ENCODE measurements at regions not wholly inside any gene's neighbourhood (a gene's known extent, or its start where the extent isn't known, plus 50 kb on each side); places are given as distances from the start of the nearest gene placed in this dataset.

- TF ChIP-seq CTCF (IDR thresholded peaks at IDR 0.05; ENCODE audit: control insufficient read depth, extremely low read depth, insufficient read depth) = no peak
- DNase-seq (ENCODE audit: low read depth) = no peak
- peak overlapping the region; percentile 6; the same call in 1 of the 2 replicates for H3K4me3 ChIP-seq (ENCODE audit: low read depth, low read length)
These were observed 217.0 kb downstream of the C1D start for GRCh38 chr2:67845621-67846369.

GRCh38 chr2:67846370-67847070 lies 216.3 kb downstream of the C1D start:
- peak; percentile 46 for TF ChIP-seq CTCF (IDR thresholded peaks at IDR 0.05; ENCODE audit: control insufficient read depth, extremely low read depth, insufficient read depth)
- H3K4me3 ChIP-seq (ENCODE audit: low read depth, low read length) = peak overlapping the region; percentile 6; the same call in 1 of the 2 replicates

GRCh38 chr2:67848551-67849285 lies 214.1 kb downstream of the C1D start:
- H3K4me3 ChIP-seq (ENCODE audit: low read depth, low read length) = no peak overlapping the region
- TF ChIP-seq CTCF (IDR thresholded peaks at IDR 0.05; ENCODE audit: control insufficient read depth, extremely low read depth, insufficient read depth) = no peak
- no peak for DNase-seq (ENCODE audit: low read depth)

More at GRCh38 chr2:67846370-67847070, 216.3 kb downstream of the C1D start:
- DNase-seq (ENCODE audit: low read depth) = peak; percentile 81

GRCh38 chr2:67851016-67851415 lies 211.8 kb downstream of the C1D start:
- TF ChIP-seq CTCF (IDR thresholded peaks at IDR 0.05; ENCODE audit: control insufficient read depth, extremely low read depth, insufficient read depth) = no peak
- no peak for DNase-seq (ENCODE audit: low read depth)
- no peak overlapping the region for H3K4me3 ChIP-seq (ENCODE audit: low read depth, low read length)

- H3K4me3 ChIP-seq (ENCODE audit: low read depth, low read length) = no peak overlapping the region
- no peak for TF ChIP-seq CTCF (IDR thresholded peaks at IDR 0.05; ENCODE audit: control insufficient read depth, extremely low read depth, insufficient read depth)
- no peak for DNase-seq (ENCODE audit: low read depth)
These were observed 210.6 kb downstream of the C1D start for GRCh38 chr2:67851956-67852824.

- DNase-seq (ENCODE audit: low read depth) = no peak
- no peak for TF ChIP-seq CTCF (IDR thresholded peaks at IDR 0.05; ENCODE audit: control insufficient read depth, extremely low read depth, insufficient read depth)
- H3K4me3 ChIP-seq (ENCODE audit: low read depth, low read length) = no peak overlapping the region
These were observed 208.6 kb downstream of the C1D start for GRCh38 chr2:67854103-67854743.
